Keratinocyte (primary cell): ENCODE measurements at regions not wholly inside any gene's neighbourhood (a gene's known extent, or its start where the extent isn't known, plus 50 kb on each side); places are given as distances from the start of the nearest gene placed in this dataset.

ENCODE experiments used
- DNase-seq: peaks from one replicate; pipeline ENCODE4 v3.0.0-alpha.2; 2011; ENCODE audit warnings: low read depth, missing footprints, low spot score
- FAIRE-seq: peaks from 2 replicates; lab custom pipeline; 2011; peaks lifted over from hg19 to GRCh38; lab: Jason Lieb, UNC
- H2AFZ ChIP-seq: 2 replicates; pipeline ENCODE4 v1.6.0; 2012; ENCODE audit warnings: low read length, control low read depth, inconsistent platforms; ENCODE audit not compliant: control insufficient read depth
- H3K27ac ChIP-seq: 2 replicates; pipeline ENCODE4 v1.5.1; 2011; ENCODE audit warnings: low read length; ENCODE audit not compliant: control insufficient read depth, insufficient read depth
- H3K27me3 ChIP-seq: 3 replicates; pipeline ENCODE4 v1.6.0; 2011; ENCODE audit warnings: low read length; ENCODE audit not compliant: control insufficient read depth, insufficient read depth; ENCODE audit errors: extremely low read depth
- H3K36me3 ChIP-seq, 2 experiments: 2 replicates in 1 of 2; 3 replicates in 1 of 2; pipeline ENCODE4 v1.5.1; 2011; ENCODE audit warnings: low read length in 2 of 2, mild to moderate bottlenecking in 1 of 2; ENCODE audit not compliant: control insufficient read depth in 2 of 2, insufficient read depth in 2 of 2; ENCODE audit errors: extremely low read depth in 1 of 2
- H3K4me1 ChIP-seq: 3 replicates; pipeline ENCODE4 v1.5.1; 2011; ENCODE audit warnings: low read length; ENCODE audit not compliant: control insufficient read depth, insufficient read depth; ENCODE audit errors: extremely low read depth
- H3K4me2 ChIP-seq: 3 replicates; pipeline ENCODE4 v1.6.0; 2011; ENCODE audit warnings: low read depth, low read length; ENCODE audit not compliant: control insufficient read depth, insufficient read depth; ENCODE audit errors: extremely low read depth
- H3K4me3 ChIP-seq, 3 experiments: fragments of 200-600 bp in 1 of 3; sonication (generic) in 1 of 3; 2 replicates in 2 of 3; 3 replicates in 1 of 3; pipeline ENCODE4 v1.5.1; 2011 to 2016; ENCODE audit warnings: low read length in 3 of 3, mild to moderate bottlenecking in 3 of 3, control low read depth in 2 of 3, inconsistent platforms in 1 of 3, low read depth in 1 of 3, mixed read lengths in 1 of 3, mixed run types in 1 of 3, moderate library complexity in 1 of 3; ENCODE audit not compliant: control insufficient read depth in 2 of 3, insufficient read depth in 2 of 3; ENCODE audit errors: extremely low read depth in 1 of 3
- H3K79me2 ChIP-seq: 2 replicates; pipeline ENCODE4 v1.6.0; 2012; ENCODE audit warnings: low read length; ENCODE audit not compliant: control insufficient read depth, insufficient read depth
- H3K9ac ChIP-seq: 3 replicates; pipeline ENCODE4 v1.6.0; 2011; ENCODE audit warnings: low read length; ENCODE audit not compliant: control insufficient read depth, insufficient read depth; ENCODE audit errors: extremely low read depth
- H3K9me1 ChIP-seq: 3 replicates; pipeline ENCODE4 v1.6.0; 2011; ENCODE audit warnings: low read length; ENCODE audit not compliant: control insufficient read depth, insufficient read depth; ENCODE audit errors: extremely low read depth
- H3K9me3 ChIP-seq: 2 replicates; pipeline ENCODE4 v1.5.1; 2012; ENCODE audit warnings: low read depth, low read length; ENCODE audit not compliant: control insufficient read depth
- H4K20me1 ChIP-seq: 3 replicates; pipeline ENCODE4 v1.6.0; 2011; ENCODE audit warnings: low read length; ENCODE audit not compliant: control insufficient read depth, insufficient read depth; ENCODE audit errors: extremely low read depth
- CTCF ChIP-seq, 3 experiments: IDR thresholded peaks in 1 of 3; conservative IDR thresholded peaks in 1 of 3; optimal IDR thresholded peaks in 1 of 3; 2 replicates in 2 of 3; 3 replicates in 1 of 3; pipeline versions ENCODE3 to v1.5.1; 2011; ENCODE audit warnings: low read length in 3 of 3, mild to moderate bottlenecking in 3 of 3, moderate library complexity in 2 of 3, control low read depth in 1 of 3, inconsistent platforms in 1 of 3; ENCODE audit not compliant: insufficient read depth in 2 of 3; ENCODE audit errors: extremely low read depth in 1 of 3
- EZH2 ChIP-seq: IDR thresholded peaks from one replicate; pipeline ENCODE4 v1.6.1; 2012; ENCODE audit warnings: inconsistent platforms, mild to moderate bottlenecking, low read length, moderate library complexity
- dilution Hi-C: fragments of 300-500 bp; cut with MboI; formaldehyde crosslinking; loops from one replicate; pipeline ENCODE4 v1.7.0; 2020; ENCODE audit warnings: low sequenced_read_pairs; ENCODE audit not compliant: extremely low pct_ligation_motif_present

- H3K27ac ChIP-seq = no peak overlapping the region
- H3K4me1 ChIP-seq = no peaks in the 10 kb centered on the region
- FAIRE-seq (no peak), DNase-seq (no peak)
- dilution Hi-C loops = no loop called here
- no peak overlapping the region for H2AFZ ChIP-seq
- H3K36me3 ChIP-seq = no peaks in the 10 kb centered on the region
- H3K9me1 ChIP-seq = no peaks in the 10 kb centered on the region
- H3K79me2 ChIP-seq = no peaks in the 10 kb centered on the region
- H3K9ac ChIP-seq = no peak overlapping the region
- no peaks in the 10 kb centered on the region for H3K9me3 ChIP-seq
- H3K4me2 ChIP-seq = no peak overlapping the region
- H3K27me3 ChIP-seq = no peaks in the 10 kb centered on the region
- H3K4me3 ChIP-seq = no peak overlapping the region
- TF ChIP-seq EZH2 = no peak
- TF ChIP-seq CTCF (optimal IDR thresholded peaks at IDR 0.05 in 1 of 3, IDR thresholded peaks at IDR 0.05 in 1 of 3, conservative IDR thresholded peaks at IDR 0.05 in 1 of 3; ENCODE audit: extremely low read depth in 1 of 3, insufficient read depth in 2 of 3, low read length in 3 of 3) = no peak
- H4K20me1 ChIP-seq = no peaks in the 10 kb centered on the region
These were observed 72.4 kb upstream of the GATB start for GRCh38 chr4:151833174-151833573.

- Histone ChIP-seq H3K9me3 (no peaks in the 10 kb centered on the region), H3K27ac (no peak overlapping the region), H3K79me2 (no peaks in the 10 kb centered on the region), H3K9ac (no peak overlapping the region), H3K9me1 (no peaks in the 10 kb centered on the region), H3K4me1 (no peaks in the 10 kb centered on the region), H3K4me3 (no peak overlapping the region), H3K27me3 (no peaks in the 10 kb centered on the region), H4K20me1 (no peaks in the 10 kb centered on the region), H3K4me2 (no peak overlapping the region), H3K36me3 (no peaks in the 10 kb centered on the region), H2AFZ (no peak overlapping the region)
- TF ChIP-seq CTCF (optimal IDR thresholded peaks at IDR 0.05 in 1 of 3, IDR thresholded peaks at IDR 0.05 in 1 of 3, conservative IDR thresholded peaks at IDR 0.05 in 1 of 3; ENCODE audit: extremely low read depth in 1 of 3, insufficient read depth in 2 of 3, low read length in 3 of 3) = no peak
- FAIRE-seq (no peak), DNase-seq (no peak)
- dilution Hi-C loops = no loop called here
These were observed 70.7 kb upstream of the GATB start for GRCh38 chr4:151831526-151831925.
